ENCODE measurements at regions not wholly inside any gene's neighbourhood (a gene's known extent, or its start where the extent isn't known, plus 50 kb on each side); places are given as distances from the start of the nearest gene placed in this dataset.

- TF ChIP-seq POLR2A (IDR thresholded peaks at IDR 0.05) = no peak
- no peak for TF ChIP-seq CTCF (IDR thresholded peaks at IDR 0.05)
Measured at GRCh38 chr10:14453593-14453992, 122.9 kb upstream of the FRMD4A start.

Data from body of pancreas (tissue), 4 donors.